ENCODE measurements at regions not wholly inside any gene's neighbourhood (a gene's known extent, or its start where the extent isn't known, plus 50 kb on each side); places are given as distances from the start of the nearest gene placed in this dataset.

DNA sequence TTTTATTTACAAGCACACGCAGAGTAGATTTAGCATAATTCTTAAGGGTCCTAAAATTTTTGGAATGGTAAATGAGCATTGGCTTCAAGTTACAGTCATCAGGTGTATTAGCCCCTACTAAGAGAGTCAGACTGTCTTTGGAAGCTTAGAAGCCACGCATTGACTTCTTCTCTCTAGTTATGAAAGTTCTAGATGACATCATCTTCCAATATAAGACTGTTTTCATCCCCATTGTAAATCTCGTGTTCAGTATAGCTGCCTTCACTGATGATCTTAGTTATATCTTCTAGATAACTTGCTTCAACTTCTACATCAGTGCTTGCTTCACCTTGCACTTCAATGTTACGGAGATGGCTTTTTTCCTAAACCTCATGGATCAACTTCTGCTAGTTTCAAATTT lies 148.8 kb upstream of the SLITRK1 start:
- no peak overlapping the region for H3K4me3 ChIP-seq
- no peaks in the 10 kb centered on the region for H3K4me1 ChIP-seq
- 59 to 77% methylated on average over 4 of the region's 4 CpGs for WGBS, 2 donors (ENCODE audit: low coverage in 1 of 2)
- H3K27me3 ChIP-seq = no peaks in the 10 kb centered on the region
- TF ChIP-seq POLR2A (IDR thresholded peaks at IDR 0.05) (no peak), EP300 (IDR thresholded peaks at IDR 0.05; ENCODE audit: low read depth) (no peak)
- peaks cover 0 to 5% of the 10 kb centered on the region in 2 donors for H3K9me3 ChIP-seq
- in situ Hi-C loops (cut with MboI; ENCODE audit: low pct_ligation_motif_present in 1 of 4, low pct_unique_long_range_greater_than_20kb in 1 of 4, low sequenced_read_pairs in 3 of 4) = no loop called here
- no peak for DNase-seq
- no peaks in the 10 kb centered on the region for H3K36me3 ChIP-seq
- intact Hi-C loops (cut with DNase I; ENCODE audit: low total_unique reads) = no loop called here
- H3K27ac ChIP-seq = no peak overlapping the region

DNA sequence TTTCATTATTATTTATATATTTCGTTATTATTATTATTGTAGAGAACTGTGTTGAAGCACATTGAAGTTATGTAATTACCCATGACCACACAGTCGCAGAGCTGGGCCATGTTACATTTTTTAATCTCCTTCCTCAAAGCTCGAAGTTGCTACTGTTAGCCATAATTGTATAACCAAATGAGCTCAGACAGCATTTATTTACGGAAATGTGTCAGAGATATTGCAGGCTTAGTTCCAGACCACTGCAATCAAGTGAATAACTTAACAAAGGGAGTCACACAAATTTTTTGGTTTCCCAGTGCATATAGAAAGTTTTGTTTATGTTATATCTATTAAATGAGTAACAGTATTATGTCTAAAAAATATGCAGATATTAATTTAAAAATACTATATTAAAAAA lies 147.1 kb upstream of the SLITRK1 start:
- no peak for TF ChIP-seq POLR2AphosphoS5 (IDR thresholded peaks at IDR 0.05)
- TF ChIP-seq POLR2A (IDR thresholded peaks at IDR 0.05) = no peak
- no peak overlapping the region for H3K27ac ChIP-seq
- no peaks in the 10 kb centered on the region for H3K4me1 ChIP-seq
- 62 to 69% methylated on average over 4 of the region's 4 CpGs for WGBS, 2 donors (ENCODE audit: low coverage in 1 of 2)
- H3K27me3 ChIP-seq = no peaks in the 10 kb centered on the region
- DNase-seq = no peak
- in situ Hi-C loops (cut with MboI; ENCODE audit: low pct_ligation_motif_present in 1 of 4, low pct_unique_long_range_greater_than_20kb in 1 of 4, low sequenced_read_pairs in 3 of 4) = no loop called here
- H3K9me3 ChIP-seq = peaks cover 0 to 5% of the 10 kb centered on the region in 2 donors
- H3K4me3 ChIP-seq = no peak overlapping the region
- no peaks in the 10 kb centered on the region for H3K36me3 ChIP-seq
- intact Hi-C loops (cut with DNase I; ENCODE audit: low total_unique reads) = no loop called here

DNA sequence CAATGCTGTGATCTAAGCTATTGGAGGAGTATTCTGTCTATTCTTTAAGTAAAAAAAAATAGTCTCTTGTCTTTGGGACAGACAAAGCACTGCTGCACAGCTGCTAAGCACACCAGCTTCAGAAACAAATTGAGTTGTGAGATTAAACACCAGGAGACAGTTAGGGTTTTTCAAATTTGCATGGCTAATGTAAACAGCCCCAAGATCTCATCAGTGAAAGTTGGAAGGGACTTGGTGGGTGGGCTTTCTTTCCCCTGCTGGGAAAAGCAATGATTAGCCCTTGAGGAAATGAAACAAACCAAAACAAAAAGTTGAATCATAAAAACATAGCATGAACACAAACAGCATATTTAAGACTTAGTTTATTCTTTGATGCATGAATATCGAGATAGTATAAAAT lies 143.6 kb upstream of the SLITRK1 start:
- WGBS, 2 donors (ENCODE audit: low coverage in 1 of 2) = 47 to 62% methylated on average over 1 of the region's 1 CpG
- no peak overlapping the region for H3K4me3 ChIP-seq
- intact Hi-C loops (cut with DNase I; ENCODE audit: low total_unique reads) = no loop called here
- H3K27me3 ChIP-seq = no peaks in the 10 kb centered on the region
- TF ChIP-seq, protein P1, sequence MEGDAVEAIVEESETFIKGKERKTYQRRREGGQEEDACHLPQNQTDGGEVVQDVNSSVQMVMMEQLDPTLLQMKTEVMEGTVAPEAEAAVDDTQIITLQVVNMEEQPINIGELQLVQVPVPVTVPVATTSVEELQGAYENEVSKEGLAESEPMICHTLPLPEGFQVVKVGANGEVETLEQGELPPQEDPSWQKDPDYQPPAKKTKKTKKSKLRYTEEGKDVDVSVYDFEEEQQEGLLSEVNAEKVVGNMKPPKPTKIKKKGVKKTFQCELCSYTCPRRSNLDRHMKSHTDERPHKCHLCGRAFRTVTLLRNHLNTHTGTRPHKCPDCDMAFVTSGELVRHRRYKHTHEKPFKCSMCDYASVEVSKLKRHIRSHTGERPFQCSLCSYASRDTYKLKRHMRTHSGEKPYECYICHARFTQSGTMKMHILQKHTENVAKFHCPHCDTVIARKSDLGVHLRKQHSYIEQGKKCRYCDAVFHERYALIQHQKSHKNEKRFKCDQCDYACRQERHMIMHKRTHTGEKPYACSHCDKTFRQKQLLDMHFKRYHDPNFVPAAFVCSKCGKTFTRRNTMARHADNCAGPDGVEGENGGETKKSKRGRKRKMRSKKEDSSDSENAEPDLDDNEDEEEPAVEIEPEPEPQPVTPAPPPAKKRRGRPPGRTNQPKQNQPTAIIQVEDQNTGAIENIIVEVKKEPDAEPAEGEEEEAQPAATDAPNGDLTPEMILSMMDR (IDR thresholded peaks at IDR 0.05) = no peak
- no peak for TF ChIP-seq POLR2A (IDR thresholded peaks at IDR 0.05)
- TF ChIP-seq EP300 (IDR thresholded peaks at IDR 0.05; ENCODE audit: low read depth) = no peak
- no peak for TF ChIP-seq POLR2AphosphoS5 (IDR thresholded peaks at IDR 0.05)
- DNase-seq = no peak
- no peaks in the 10 kb centered on the region for H3K36me3 ChIP-seq
- H3K9me3 ChIP-seq = no peaks in the 10 kb centered on the region
- no peaks in the 10 kb centered on the region for H3K4me1 ChIP-seq
- no peak overlapping the region for H3K27ac ChIP-seq
- in situ Hi-C loops (cut with MboI; ENCODE audit: low pct_ligation_motif_present in 1 of 4, low pct_unique_long_range_greater_than_20kb in 1 of 4, low sequenced_read_pairs in 3 of 4) = no loop called here

DNA sequence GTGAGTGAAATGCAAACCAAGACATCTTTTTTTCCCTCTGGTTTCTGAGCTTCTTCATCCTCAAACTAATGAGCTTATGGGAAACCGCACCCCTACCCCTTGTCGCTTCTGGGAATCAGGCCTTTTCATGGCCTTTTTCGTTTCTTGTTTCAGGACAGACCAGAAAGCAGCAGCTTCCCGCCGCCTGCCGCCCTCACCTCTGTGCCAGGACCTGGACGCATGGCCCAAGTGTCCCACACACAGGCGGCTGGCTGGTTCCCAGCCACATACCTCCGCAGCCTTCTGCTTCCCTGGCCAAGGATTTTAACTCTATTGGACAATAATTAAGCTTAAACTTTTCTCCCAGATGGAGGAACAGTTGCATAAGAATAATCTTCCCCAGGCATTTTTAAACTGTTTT lies 114.1 kb upstream of the SLITRK1 start:
- no peaks in the 10 kb centered on the region for H3K4me1 ChIP-seq
- in situ Hi-C loops (cut with MboI; ENCODE audit: low pct_ligation_motif_present in 1 of 4, low pct_unique_long_range_greater_than_20kb in 1 of 4, low sequenced_read_pairs in 3 of 4) = no loop called here
- no peak for TF ChIP-seq EP300 (IDR thresholded peaks at IDR 0.05; ENCODE audit: low read depth)
- TF ChIP-seq POLR2A (IDR thresholded peaks at IDR 0.05) = no peak
- TF ChIP-seq, protein P1 (IDR thresholded peaks at IDR 0.05) = no peak
- no peak for TF ChIP-seq POLR2AphosphoS5 (IDR thresholded peaks at IDR 0.05)
- H3K4me3 ChIP-seq = no peak overlapping the region
- H3K27ac ChIP-seq = no peak overlapping the region
- 87 to 100% methylated on average over 1 to 9 of the region's 9 CpGs for WGBS, 2 donors (ENCODE audit: low coverage in 1 of 2)
- H3K27me3 ChIP-seq = no peaks in the 10 kb centered on the region
- intact Hi-C loops (cut with DNase I; ENCODE audit: low total_unique reads) = no loop called here
- no peak for DNase-seq
- no peaks in the 10 kb centered on the region for H3K9me3 ChIP-seq
- no peaks in the 10 kb centered on the region for H3K36me3 ChIP-seq

DNA sequence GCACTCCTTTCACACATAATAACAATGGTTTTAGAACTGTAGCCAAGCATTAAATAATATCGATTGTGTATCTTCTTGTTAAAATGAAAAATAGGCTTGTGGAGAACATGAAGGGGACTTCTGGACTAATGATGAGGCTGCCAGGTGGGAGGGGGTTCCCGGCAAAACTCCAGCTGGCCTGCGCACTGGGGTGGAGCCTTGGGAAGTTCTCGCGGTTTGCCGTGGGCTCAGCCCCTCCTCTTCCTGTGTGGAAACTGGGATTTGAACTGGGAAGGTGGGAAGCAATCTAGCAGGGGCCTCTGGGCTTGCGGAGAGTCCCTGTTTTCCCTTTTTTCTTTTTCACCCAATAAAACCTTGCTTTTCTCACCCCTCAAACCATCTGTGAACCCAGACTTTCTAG lies 113.7 kb upstream of the SLITRK1 start:
- Histone ChIP-seq H3K27me3 (no peaks in the 10 kb centered on the region), H3K9me3 (no peaks in the 10 kb centered on the region), H3K4me1 (no peaks in the 10 kb centered on the region), H3K36me3 (no peaks in the 10 kb centered on the region), H3K4me3 (no peak overlapping the region), H3K27ac (no peak overlapping the region)
- TF ChIP-seq POLR2A (IDR thresholded peaks at IDR 0.05) (no peak), POLR2AphosphoS5 (IDR thresholded peaks at IDR 0.05) (no peak), EP300 (IDR thresholded peaks at IDR 0.05; ENCODE audit: low read depth) (no peak)
- TF ChIP-seq, protein P1 (IDR thresholded peaks at IDR 0.05) = no peak
- no peak for DNase-seq
- 75 to 94% methylated on average over 1 to 7 of the region's 7 CpGs for WGBS, 2 donors (ENCODE audit: low coverage in 1 of 2)
- intact Hi-C loops (cut with DNase I; ENCODE audit: low total_unique reads) = no loop called here
- in situ Hi-C loops (cut with MboI; ENCODE audit: low pct_ligation_motif_present in 1 of 4, low pct_unique_long_range_greater_than_20kb in 1 of 4, low sequenced_read_pairs in 3 of 4) = no loop called here
